Right forelimb (tissue), 1 donor: ENCODE measurements at regions not wholly inside any gene's neighbourhood (a gene's known extent, or its start where the extent isn't known, plus 50 kb on each side); places are given as distances from the start of the nearest gene placed in this dataset.

ENCODE experiments used
- DNase-seq: peaks from one replicate; pipeline ENCODE4 v3.0.0-alpha.2; 2018

- DNase-seq = no peak
Measured at GRCh38 chr2:29974086-29974485, 52.7 kb upstream of the ALK start.

GRCh38 chr2:29977284-29977683 lies 55.9 kb upstream of the ALK start:
- DNase-seq = no peak

GRCh38 chr2:29981402-29981801 lies 60.0 kb upstream of the ALK start:
- no peak for DNase-seq

- no peak for DNase-seq
Measured at GRCh38 chr2:29983308-29983707, 61.9 kb upstream of the ALK start.

- no peak for DNase-seq
Measured at GRCh38 chr2:29987146-29987545, 65.8 kb upstream of the ALK start.

GRCh38 chr2:29990129-29990528 lies 68.7 kb upstream of the ALK start:
- no peak for DNase-seq

- DNase-seq = no peak
Measured at GRCh38 chr2:29991086-29991485, 69.7 kb upstream of the ALK start.

- no peak for DNase-seq
Measured at GRCh38 chr2:29995241-29995640, 73.9 kb upstream of the ALK start.

- no peak for DNase-seq
Measured at GRCh38 chr2:30003128-30003527, 81.7 kb upstream of the ALK start.

GRCh38 chr2:30022444-30023071 lies 101.2 kb upstream of the ALK start:
- DNase-seq = no peak

GRCh38 chr2:30024281-30024680 lies 102.9 kb upstream of the ALK start:
- no peak for DNase-seq

- peak; percentile 63 for DNase-seq
Measured at GRCh38 chr2:30026091-30027055, 105.0 kb upstream of the ALK start.

GRCh38 chr2:30029804-30030203 lies 108.4 kb upstream of the ALK start:
- no peak for DNase-seq

GRCh38 chr2:30030361-30030760 lies 109.0 kb upstream of the ALK start:
- DNase-seq = no peak

- no peak for DNase-seq
Measured at GRCh38 chr2:30031184-30031583, 109.8 kb upstream of the ALK start.

GRCh38 chr2:30034052-30034775 lies 112.6 kb upstream of the YPEL5 start:
- DNase-seq = no peak

- DNase-seq = no peak
Measured at GRCh38 chr2:30037016-30037415, 109.8 kb upstream of the YPEL5 start.

- DNase-seq = no peak
Measured at GRCh38 chr2:30038419-30038818, 108.4 kb upstream of the YPEL5 start.

GRCh38 chr2:30039101-30039500 lies 107.7 kb upstream of the YPEL5 start:
- DNase-seq = no peak

- DNase-seq = no peak
Measured at GRCh38 chr2:30040147-30040546, 106.7 kb upstream of the YPEL5 start.

GRCh38 chr2:30041884-30042283 lies 104.9 kb upstream of the YPEL5 start:
- DNase-seq = no peak

- DNase-seq = no peak
Measured at GRCh38 chr2:30046396-30046795, 100.4 kb upstream of the YPEL5 start.

GRCh38 chr2:30046979-30047378 lies 99.8 kb upstream of the YPEL5 start:
- no peak for DNase-seq
